ENCODE measurements at regions not wholly inside any gene's neighbourhood (a gene's known extent, or its start where the extent isn't known, plus 50 kb on each side); places are given as distances from the start of the nearest gene placed in this dataset.

GRCh38 chr5:10126900-10127299, 122.8 kb downstream of the ATPSCKMT start:
- Histone ChIP-seq H3K4me2 (ENCODE audit: control insufficient read depth, extremely low read depth, insufficient read depth, low read depth, low read length) (no peak overlapping the region), H3K9me3 (ENCODE audit: control insufficient read depth, low read depth, low read length) (no peaks in the 10 kb centered on the region), H3K27me3 (ENCODE audit: control insufficient read depth, extremely low read depth, insufficient read depth, low read length) (no peaks in the 10 kb centered on the region), H3K4me1 (ENCODE audit: control insufficient read depth, extremely low read depth, insufficient read depth, low read length) (no peaks in the 10 kb centered on the region), H3K9ac (ENCODE audit: control insufficient read depth, extremely low read depth, insufficient read depth, low read length) (no peak overlapping the region), H2AFZ (ENCODE audit: control insufficient read depth, low read length) (no peak overlapping the region), H3K27ac (ENCODE audit: control insufficient read depth, insufficient read depth, low read length) (no peak overlapping the region), H3K4me3 (ENCODE audit: control insufficient read depth in 2 of 3, extremely low read depth in 1 of 3, insufficient read depth in 2 of 3, low read depth in 1 of 3, low read length in 3 of 3) (no peak overlapping the region), H3K79me2 (ENCODE audit: control insufficient read depth, insufficient read depth, low read length) (no peaks in the 10 kb centered on the region), H3K9me1 (ENCODE audit: control insufficient read depth, extremely low read depth, insufficient read depth, low read length) (no peaks in the 10 kb centered on the region), H4K20me1 (ENCODE audit: control insufficient read depth, extremely low read depth, insufficient read depth, low read length) (no peaks in the 10 kb centered on the region), H3K36me3 (ENCODE audit: control insufficient read depth in 2 of 2, extremely low read depth in 1 of 2, insufficient read depth in 2 of 2, low read length in 2 of 2) (no peaks in the 10 kb centered on the region)
- dilution Hi-C loops (cut with MboI; ENCODE audit: extremely low pct_ligation_motif_present, low sequenced_read_pairs): no loop called here
- no peak for DNase-seq (ENCODE audit: low read depth, low spot score)
- FAIRE-seq: no peak
- TF ChIP-seq EZH2 (IDR thresholded peaks at IDR 0.05; ENCODE audit: low read length) (no peak), CTCF (optimal IDR thresholded peaks at IDR 0.05 in 1 of 3, IDR thresholded peaks at IDR 0.05 in 1 of 3, conservative IDR thresholded peaks at IDR 0.05 in 1 of 3; ENCODE audit: extremely low read depth in 1 of 3, insufficient read depth in 2 of 3, low read length in 3 of 3) (no peak)

- FAIRE-seq: no peak
- H2AFZ ChIP-seq (ENCODE audit: control insufficient read depth, low read length): no peak overlapping the region
These were observed 124.6 kb downstream of the ATPSCKMT start for GRCh38 chr5:10125116-10125515.

More at GRCh38 chr5:10125116-10125515, 124.6 kb downstream of the ATPSCKMT start:
- Histone ChIP-seq H3K4me2 (ENCODE audit: control insufficient read depth, extremely low read depth, insufficient read depth, low read depth, low read length) (no peak overlapping the region), H3K9me1 (ENCODE audit: control insufficient read depth, extremely low read depth, insufficient read depth, low read length) (no peaks in the 10 kb centered on the region), H3K4me1 (ENCODE audit: control insufficient read depth, extremely low read depth, insufficient read depth, low read length) (no peaks in the 10 kb centered on the region), H3K9me3 (ENCODE audit: control insufficient read depth, low read depth, low read length) (no peaks in the 10 kb centered on the region), H3K79me2 (ENCODE audit: control insufficient read depth, insufficient read depth, low read length) (no peaks in the 10 kb centered on the region), H3K4me3 (ENCODE audit: control insufficient read depth in 2 of 3, extremely low read depth in 1 of 3, insufficient read depth in 2 of 3, low read depth in 1 of 3, low read length in 3 of 3) (no peak overlapping the region), H3K27ac (ENCODE audit: control insufficient read depth, insufficient read depth, low read length) (no peak overlapping the region), H3K27me3 (ENCODE audit: control insufficient read depth, extremely low read depth, insufficient read depth, low read length) (no peaks in the 10 kb centered on the region), H3K36me3 (ENCODE audit: control insufficient read depth in 2 of 2, extremely low read depth in 1 of 2, insufficient read depth in 2 of 2, low read length in 2 of 2) (no peaks in the 10 kb centered on the region), H4K20me1 (ENCODE audit: control insufficient read depth, extremely low read depth, insufficient read depth, low read length) (no peaks in the 10 kb centered on the region), H3K9ac (ENCODE audit: control insufficient read depth, extremely low read depth, insufficient read depth, low read length) (no peak overlapping the region)
- dilution Hi-C loops (cut with MboI; ENCODE audit: extremely low pct_ligation_motif_present, low sequenced_read_pairs): no loop called here
- no peak for TF ChIP-seq EZH2 (IDR thresholded peaks at IDR 0.05; ENCODE audit: low read length)
- TF ChIP-seq CTCF (optimal IDR thresholded peaks at IDR 0.05 in 1 of 3, IDR thresholded peaks at IDR 0.05 in 1 of 3, conservative IDR thresholded peaks at IDR 0.05 in 1 of 3; ENCODE audit: extremely low read depth in 1 of 3, insufficient read depth in 2 of 3, low read length in 3 of 3): no peak
- DNase-seq (ENCODE audit: low read depth, low spot score): no peak
